Glutamatergic neuron (in vitro differentiated cells): ENCODE measurements at regions not wholly inside any gene's neighbourhood (a gene's known extent, or its start where the extent isn't known, plus 50 kb on each side); places are given as distances from the start of the nearest gene placed in this dataset.

Source experiments
- DNase-seq: peaks from one replicate; pipeline ENCODE4 v3.0.0; 2022
- H3K27ac Mint-ChIP-seq: one replicate; pipeline ENCODE4 v1.8.0; 2020; ENCODE audit warnings: mild to moderate bottlenecking, mixed read lengths, inconsistent platforms; ENCODE audit not compliant: unreplicated experiment
- H3K27me3 Mint-ChIP-seq: one replicate; pipeline ENCODE4 v1.8.0; 2020; ENCODE audit warnings: mild to moderate bottlenecking, moderate library complexity, mixed read lengths, inconsistent platforms; ENCODE audit not compliant: unreplicated experiment
- H3K36me3 Mint-ChIP-seq: one replicate; pipeline ENCODE4 v1.8.0; 2020; ENCODE audit warnings: mild to moderate bottlenecking, mixed read lengths, inconsistent platforms; ENCODE audit not compliant: unreplicated experiment
- H3K4me1 Mint-ChIP-seq: one replicate; pipeline ENCODE4 v1.8.0; 2020; ENCODE audit warnings: mild to moderate bottlenecking, low read depth, mixed read lengths, inconsistent platforms; ENCODE audit not compliant: unreplicated experiment
- H3K4me3 Mint-ChIP-seq: one replicate; pipeline ENCODE4 v1.8.0; 2020; ENCODE audit warnings: mild to moderate bottlenecking, mixed read lengths, inconsistent platforms; ENCODE audit not compliant: unreplicated experiment
- H3K9me3 Mint-ChIP-seq: one replicate; pipeline ENCODE4 v1.8.0; 2020; ENCODE audit warnings: mild to moderate bottlenecking, moderate library complexity, mixed read lengths, inconsistent platforms; ENCODE audit not compliant: unreplicated experiment
- TF ChIP-seq, protein P1 (sequence below): fragments of 200-600 bp; sonication (generic); IDR thresholded peaks from one replicate; pipeline ENCODE4 v1.5.0; 2021; ENCODE audit not compliant: partially characterized antibody, unreplicated experiment

DNA sequence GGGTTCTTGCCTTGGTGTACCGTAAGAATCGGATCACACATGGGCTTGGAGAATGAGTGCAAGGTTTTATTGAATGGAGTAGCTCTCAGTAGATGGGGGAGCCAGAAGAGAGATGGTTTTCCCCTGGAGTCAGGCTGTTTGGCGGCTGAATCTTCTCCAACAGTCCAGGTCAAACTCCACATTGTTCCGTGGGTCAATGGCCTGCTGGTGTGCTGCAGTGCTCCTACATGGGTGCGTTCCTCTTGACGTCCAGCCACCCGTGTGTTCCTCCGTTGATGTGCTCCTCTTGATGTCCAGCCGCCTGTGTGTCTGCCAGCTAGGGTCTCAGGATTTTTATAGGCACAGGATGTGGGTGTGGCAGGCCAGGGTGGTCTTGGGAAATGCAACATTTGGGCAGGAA, 69.3 kb upstream of the AGBL1 start:
- H3K36me3 Mint-ChIP-seq, result no peaks in the 10 kb centered on the region

DNA sequence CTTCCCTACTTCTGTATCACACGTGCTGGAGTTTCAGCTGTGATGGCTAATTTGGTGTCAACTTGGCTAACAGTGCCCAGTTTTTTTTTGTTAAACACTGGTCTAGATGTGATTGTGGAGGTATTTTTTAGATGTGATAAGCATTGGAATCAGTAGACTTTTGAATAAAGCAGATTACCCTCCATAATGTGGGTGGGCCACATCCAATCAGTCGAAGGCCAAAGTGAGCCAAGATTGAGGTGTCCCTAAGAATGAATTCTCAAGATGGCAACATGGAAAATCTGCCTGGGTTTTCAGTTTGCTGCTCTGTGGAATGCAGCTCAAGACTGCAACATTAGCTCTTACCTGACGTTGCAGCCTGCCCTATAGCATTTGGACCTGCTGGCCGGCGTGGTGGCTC, 68.8 kb upstream of the AGBL1 start:
- no peak for DNase-seq
- Mint-ChIP-seq H3K36me3 (no peaks in the 10 kb centered on the region), H3K27me3 (peaks cover 2% of the 10 kb centered on the region), H3K4me1 (peaks cover 7% of the 10 kb centered on the region), H3K4me3 (no peak overlapping the region), H3K27ac (no peak overlapping the region), H3K9me3 (no peaks in the 10 kb centered on the region)
- TF ChIP-seq, protein P1, sequence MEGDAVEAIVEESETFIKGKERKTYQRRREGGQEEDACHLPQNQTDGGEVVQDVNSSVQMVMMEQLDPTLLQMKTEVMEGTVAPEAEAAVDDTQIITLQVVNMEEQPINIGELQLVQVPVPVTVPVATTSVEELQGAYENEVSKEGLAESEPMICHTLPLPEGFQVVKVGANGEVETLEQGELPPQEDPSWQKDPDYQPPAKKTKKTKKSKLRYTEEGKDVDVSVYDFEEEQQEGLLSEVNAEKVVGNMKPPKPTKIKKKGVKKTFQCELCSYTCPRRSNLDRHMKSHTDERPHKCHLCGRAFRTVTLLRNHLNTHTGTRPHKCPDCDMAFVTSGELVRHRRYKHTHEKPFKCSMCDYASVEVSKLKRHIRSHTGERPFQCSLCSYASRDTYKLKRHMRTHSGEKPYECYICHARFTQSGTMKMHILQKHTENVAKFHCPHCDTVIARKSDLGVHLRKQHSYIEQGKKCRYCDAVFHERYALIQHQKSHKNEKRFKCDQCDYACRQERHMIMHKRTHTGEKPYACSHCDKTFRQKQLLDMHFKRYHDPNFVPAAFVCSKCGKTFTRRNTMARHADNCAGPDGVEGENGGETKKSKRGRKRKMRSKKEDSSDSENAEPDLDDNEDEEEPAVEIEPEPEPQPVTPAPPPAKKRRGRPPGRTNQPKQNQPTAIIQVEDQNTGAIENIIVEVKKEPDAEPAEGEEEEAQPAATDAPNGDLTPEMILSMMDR, result no peak

More for the DNA sequence above, 69.3 kb upstream of the AGBL1 start:
- Mint-ChIP-seq H3K27ac (no peak overlapping the region), H3K4me3 (no peak overlapping the region), H3K27me3 (peaks cover 2% of the 10 kb centered on the region), H3K9me3 (no peaks in the 10 kb centered on the region), H3K4me1 (peaks cover 7% of the 10 kb centered on the region)
- DNase-seq, result no peak
- TF ChIP-seq, protein P1, result no peak

DNA sequence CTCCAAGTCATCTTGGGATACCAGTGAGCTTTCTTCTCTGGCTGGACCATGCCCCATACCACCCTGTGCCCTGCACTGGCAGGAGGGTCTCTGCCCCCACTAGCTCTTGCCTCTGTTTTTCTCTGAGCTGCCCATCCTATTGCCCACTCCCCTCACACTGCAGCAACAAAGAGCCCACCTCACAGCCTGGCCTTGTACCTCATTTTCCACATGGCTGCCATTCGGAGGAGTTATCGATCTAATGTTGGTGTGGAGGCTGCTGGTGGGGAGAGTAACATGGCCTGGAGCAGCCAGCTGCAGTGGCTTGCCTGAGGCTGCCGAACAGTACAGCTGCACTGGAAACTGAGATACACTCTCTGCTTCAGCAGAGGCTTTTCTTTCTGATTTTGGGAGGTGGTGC, 65.7 kb upstream of the AGBL1 start:
- peaks cover 7% of the 10 kb centered on the region for H3K4me1 Mint-ChIP-seq
- H3K4me3 Mint-ChIP-seq, result no peak overlapping the region
- H3K27me3 Mint-ChIP-seq, result peaks cover 2% of the 10 kb centered on the region
- no peaks in the 10 kb centered on the region for H3K9me3 Mint-ChIP-seq
- no peak for DNase-seq
- H3K27ac Mint-ChIP-seq, result no peak overlapping the region
- TF ChIP-seq, protein P1, result no peak
- H3K36me3 Mint-ChIP-seq, result no peaks in the 10 kb centered on the region

DNA sequence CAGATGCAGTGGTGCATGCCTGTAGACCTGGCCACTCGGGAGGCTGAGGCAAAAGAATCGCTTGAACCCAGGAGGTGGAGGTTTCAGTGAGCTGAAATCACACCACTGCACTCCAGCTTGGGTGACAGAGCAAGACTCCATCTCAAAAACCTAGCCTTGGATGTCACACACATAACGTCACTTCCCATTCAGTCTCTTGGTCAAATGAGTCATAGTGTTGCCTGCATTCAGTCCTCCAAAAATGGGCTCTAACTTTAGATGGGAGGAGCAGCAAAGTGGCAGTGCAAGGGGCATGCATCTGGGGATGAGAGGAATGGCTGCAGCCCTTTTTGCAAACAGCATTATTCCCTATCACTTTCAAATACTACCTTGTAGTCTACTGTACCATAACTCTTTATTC, 62.9 kb upstream of the AGBL1 start:
- H3K4me3 Mint-ChIP-seq, result no peak overlapping the region

DNA sequence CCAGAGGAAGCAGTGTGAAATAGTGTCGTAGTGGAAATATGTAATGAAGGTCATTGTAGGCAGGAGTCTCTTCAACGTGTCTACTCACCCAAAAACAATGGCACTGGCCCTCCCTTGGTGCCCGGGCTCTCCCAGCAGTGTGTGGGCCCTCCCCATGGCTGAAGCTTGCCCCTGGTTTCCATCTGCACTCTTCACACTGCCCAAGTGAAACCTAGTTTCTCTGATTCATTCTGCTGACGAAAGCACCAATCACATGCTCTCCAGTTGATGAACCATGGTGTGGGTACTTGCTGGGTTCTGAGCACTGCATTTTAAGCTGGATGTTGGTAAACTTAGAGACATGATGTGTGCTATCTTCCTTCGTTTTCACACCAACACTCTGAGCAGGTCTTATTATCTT, 61.0 kb upstream of the AGBL1 start:
- TF ChIP-seq, protein P1, result no peak
- Mint-ChIP-seq H3K4me1 (peaks cover 5% of the 10 kb centered on the region), H3K27me3 (no peaks in the 10 kb centered on the region), H3K4me3 (no peak overlapping the region), H3K36me3 (no peaks in the 10 kb centered on the region), H3K9me3 (no peaks in the 10 kb centered on the region), H3K27ac (no peak overlapping the region)
- no peak for DNase-seq

More for the DNA sequence above, 62.9 kb upstream of the AGBL1 start:
- H3K27me3 Mint-ChIP-seq, result no peaks in the 10 kb centered on the region
- no peaks in the 10 kb centered on the region for H3K9me3 Mint-ChIP-seq
- H3K36me3 Mint-ChIP-seq, result no peaks in the 10 kb centered on the region
- no peak overlapping the region for H3K27ac Mint-ChIP-seq
- no peak for DNase-seq
- TF ChIP-seq, protein P1, result no peak
- peaks cover 5% of the 10 kb centered on the region for H3K4me1 Mint-ChIP-seq
